ENCODE measurements at regions not wholly inside any gene's neighbourhood (a gene's known extent, or its start where the extent isn't known, plus 50 kb on each side); places are given as distances from the start of the nearest gene placed in this dataset.

DNA sequence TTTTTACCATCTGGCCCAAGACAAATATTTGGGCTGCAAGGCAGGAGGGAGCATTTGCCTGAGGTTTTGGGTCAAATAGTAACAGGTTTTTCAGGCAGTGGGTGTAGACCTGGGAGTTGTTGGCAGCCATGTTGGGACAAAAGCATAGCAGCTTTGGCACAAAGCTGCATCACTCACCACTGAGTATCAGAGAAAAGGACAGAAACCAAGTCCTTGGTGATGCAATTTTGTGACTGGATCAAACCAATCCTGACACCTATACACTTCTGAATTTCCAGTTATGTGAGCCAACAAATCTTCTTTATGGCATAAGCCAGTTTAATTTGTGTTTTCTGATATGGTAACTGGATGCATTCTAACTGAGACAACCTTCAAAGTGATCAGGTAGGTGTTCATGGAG is 144.8 kb upstream of the KRR1 start:
- TF ChIP-seq, protein P1, sequence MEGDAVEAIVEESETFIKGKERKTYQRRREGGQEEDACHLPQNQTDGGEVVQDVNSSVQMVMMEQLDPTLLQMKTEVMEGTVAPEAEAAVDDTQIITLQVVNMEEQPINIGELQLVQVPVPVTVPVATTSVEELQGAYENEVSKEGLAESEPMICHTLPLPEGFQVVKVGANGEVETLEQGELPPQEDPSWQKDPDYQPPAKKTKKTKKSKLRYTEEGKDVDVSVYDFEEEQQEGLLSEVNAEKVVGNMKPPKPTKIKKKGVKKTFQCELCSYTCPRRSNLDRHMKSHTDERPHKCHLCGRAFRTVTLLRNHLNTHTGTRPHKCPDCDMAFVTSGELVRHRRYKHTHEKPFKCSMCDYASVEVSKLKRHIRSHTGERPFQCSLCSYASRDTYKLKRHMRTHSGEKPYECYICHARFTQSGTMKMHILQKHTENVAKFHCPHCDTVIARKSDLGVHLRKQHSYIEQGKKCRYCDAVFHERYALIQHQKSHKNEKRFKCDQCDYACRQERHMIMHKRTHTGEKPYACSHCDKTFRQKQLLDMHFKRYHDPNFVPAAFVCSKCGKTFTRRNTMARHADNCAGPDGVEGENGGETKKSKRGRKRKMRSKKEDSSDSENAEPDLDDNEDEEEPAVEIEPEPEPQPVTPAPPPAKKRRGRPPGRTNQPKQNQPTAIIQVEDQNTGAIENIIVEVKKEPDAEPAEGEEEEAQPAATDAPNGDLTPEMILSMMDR (IDR thresholded peaks at IDR 0.05; ENCODE audit: poor library complexity, severe bottlenecking), result no peak
- TF ChIP-seq EZH2 (IDR thresholded peaks at IDR 0.05; ENCODE audit: borderline replicate concordance, insufficient read depth, low read length, poor library complexity, severe bottlenecking) (no peak), RAD21 (conservative IDR thresholded peaks at IDR 0.05) (no peak), EP300 (conservative IDR thresholded peaks at IDR 0.05; ENCODE audit: poor library complexity, severe bottlenecking) (no peak), TAF1 (IDR thresholded peaks at IDR 0.05; ENCODE audit: low read depth) (no peak), POLR2AphosphoS5 (IDR thresholded peaks at IDR 0.05) (no peak), SMC3 (conservative IDR thresholded peaks at IDR 0.05; ENCODE audit: poor library complexity) (no peak), MXI1 (conservative IDR thresholded peaks at IDR 0.05; ENCODE audit: poor library complexity, severe bottlenecking) (no peak)

All from neural cell (in vitro differentiated cells).